ENCODE measurements at regions not wholly inside any gene's neighbourhood (a gene's known extent, or its start where the extent isn't known, plus 50 kb on each side); places are given as distances from the start of the nearest gene placed in this dataset.

DNA sequence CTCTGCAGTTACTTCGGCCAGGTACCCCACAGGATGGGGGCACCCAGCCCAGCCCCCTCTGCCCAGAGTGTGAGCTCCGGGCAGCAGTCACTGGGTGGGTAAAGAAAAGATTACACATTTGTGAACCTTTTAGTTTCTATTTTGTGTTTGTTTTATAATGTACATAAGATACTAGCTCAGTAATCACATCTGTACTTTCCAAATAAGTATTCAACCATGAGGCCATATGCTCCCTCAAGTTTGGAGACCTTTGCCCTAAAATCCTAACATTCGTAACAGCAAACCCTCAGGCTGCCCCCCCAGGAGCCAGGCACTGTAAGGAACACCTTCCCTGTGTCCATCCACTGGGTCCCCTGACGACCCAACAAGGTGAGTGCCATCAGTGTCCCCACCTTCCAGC, 68.3 kb upstream of the SLC6A6 start:
- Histone ChIP-seq H3K27ac (no peak overlapping the region), H3K27me3 (no peaks in the 10 kb centered on the region), H3K9ac (ENCODE audit: low read depth in 2 of 2, low read length in 2 of 2) (peak overlapping the region in 1 of 2 donors; percentile 21), H3K9me3 (no peaks in the 10 kb centered on the region), H3K4me3 (no peak overlapping the region), H3K4me1 (no peaks in the 10 kb centered on the region), H3K36me3 (no peaks in the 10 kb centered on the region)
- TF ChIP-seq, protein P1, sequence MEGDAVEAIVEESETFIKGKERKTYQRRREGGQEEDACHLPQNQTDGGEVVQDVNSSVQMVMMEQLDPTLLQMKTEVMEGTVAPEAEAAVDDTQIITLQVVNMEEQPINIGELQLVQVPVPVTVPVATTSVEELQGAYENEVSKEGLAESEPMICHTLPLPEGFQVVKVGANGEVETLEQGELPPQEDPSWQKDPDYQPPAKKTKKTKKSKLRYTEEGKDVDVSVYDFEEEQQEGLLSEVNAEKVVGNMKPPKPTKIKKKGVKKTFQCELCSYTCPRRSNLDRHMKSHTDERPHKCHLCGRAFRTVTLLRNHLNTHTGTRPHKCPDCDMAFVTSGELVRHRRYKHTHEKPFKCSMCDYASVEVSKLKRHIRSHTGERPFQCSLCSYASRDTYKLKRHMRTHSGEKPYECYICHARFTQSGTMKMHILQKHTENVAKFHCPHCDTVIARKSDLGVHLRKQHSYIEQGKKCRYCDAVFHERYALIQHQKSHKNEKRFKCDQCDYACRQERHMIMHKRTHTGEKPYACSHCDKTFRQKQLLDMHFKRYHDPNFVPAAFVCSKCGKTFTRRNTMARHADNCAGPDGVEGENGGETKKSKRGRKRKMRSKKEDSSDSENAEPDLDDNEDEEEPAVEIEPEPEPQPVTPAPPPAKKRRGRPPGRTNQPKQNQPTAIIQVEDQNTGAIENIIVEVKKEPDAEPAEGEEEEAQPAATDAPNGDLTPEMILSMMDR (IDR thresholded peaks at IDR 0.05): no peak
- DNase-seq: no peak
- intact Hi-C loops (cut with DNase I): no loop called here

DNA sequence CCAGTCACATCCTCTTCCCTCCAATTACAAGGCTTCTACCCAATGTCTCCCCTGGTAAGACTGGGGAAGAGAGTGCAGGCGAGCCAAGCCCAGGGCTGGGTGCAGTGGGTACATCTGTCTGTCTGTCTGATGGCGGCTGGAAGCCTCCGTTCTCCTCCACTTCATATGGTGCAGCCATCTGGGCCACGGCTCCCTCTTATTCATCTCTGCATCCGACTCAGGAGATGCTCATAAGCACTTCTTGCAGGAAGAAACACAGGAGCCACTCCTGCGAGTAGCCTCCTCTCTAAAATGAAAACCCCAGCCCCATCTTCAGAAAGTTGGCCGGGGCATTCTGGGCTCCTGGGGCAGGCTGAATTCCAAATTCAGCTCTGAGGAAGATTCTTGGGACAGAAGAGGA, 67.5 kb upstream of the SLC6A6 start:
- no peaks in the 10 kb centered on the region for H3K9me3 ChIP-seq
- no peaks in the 10 kb centered on the region for H3K27me3 ChIP-seq
- H3K4me1 ChIP-seq: no peaks in the 10 kb centered on the region
- H3K27ac ChIP-seq: no peak overlapping the region
- no peak overlapping the region for H3K9ac ChIP-seq (ENCODE audit: low read depth in 2 of 2, low read length in 2 of 2)
- H3K36me3 ChIP-seq: no peaks in the 10 kb centered on the region
- no peak overlapping the region for H3K4me3 ChIP-seq
- intact Hi-C loops (cut with DNase I): no loop called here
- TF ChIP-seq, protein P1 (IDR thresholded peaks at IDR 0.05): no peak
- no peak for DNase-seq

DNA sequence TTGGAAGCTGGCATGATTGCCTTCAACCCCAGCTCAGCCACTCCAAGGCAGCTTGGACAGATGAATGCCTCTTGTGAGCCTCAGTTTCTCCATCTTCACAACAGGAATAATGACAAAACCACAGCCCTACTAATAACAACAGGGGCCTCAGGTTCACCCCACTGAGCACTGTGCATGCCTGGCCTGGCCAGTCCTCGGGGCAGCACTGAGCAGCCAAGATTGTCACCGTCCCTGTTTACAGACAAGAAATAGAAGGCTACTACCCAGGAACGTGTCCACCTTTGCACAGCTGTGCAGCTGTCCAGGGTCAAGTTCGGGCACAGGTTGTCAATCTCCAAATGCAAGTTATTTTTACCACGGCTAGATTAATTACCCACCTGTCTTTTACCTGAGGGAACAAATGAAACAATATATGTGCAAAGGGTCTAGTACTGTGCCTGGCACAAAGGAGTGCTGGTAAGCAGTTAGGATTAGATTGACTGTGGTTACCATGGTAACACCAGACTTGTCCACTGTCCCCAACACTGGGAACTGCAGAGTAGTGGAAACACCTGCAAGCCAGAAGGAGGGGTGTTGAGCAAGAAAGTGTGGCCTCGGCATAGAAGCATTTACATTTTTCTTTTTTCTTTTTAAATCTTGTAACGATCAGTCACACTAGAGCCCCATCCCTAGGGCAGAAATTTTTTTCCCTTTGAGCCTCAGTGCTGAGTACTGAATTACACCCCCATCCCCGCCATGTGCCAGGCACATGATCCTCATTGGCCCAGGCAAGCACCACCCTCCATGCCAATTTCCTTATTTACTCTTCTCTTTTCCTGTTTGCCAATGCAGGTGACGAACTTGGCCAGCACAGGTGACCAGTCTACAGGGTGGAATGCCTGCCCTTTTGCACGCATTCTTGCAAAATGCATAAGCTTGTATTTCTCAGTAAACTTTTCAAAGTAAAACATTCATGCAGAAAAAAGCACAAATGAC, 66.3 kb upstream of the SLC6A6 start:
- H3K36me3 ChIP-seq: no peaks in the 10 kb centered on the region
- no peaks in the 10 kb centered on the region for H3K27me3 ChIP-seq
- H3K4me1 ChIP-seq: no peaks in the 10 kb centered on the region
- no peak overlapping the region for H3K4me3 ChIP-seq
- DNase-seq: peak; percentile 74
- intact Hi-C loops (cut with DNase I): no loop called here
- no peak overlapping the region for H3K9ac ChIP-seq (ENCODE audit: low read depth in 2 of 2, low read length in 2 of 2)
- H3K27ac ChIP-seq: no peak overlapping the region
- TF ChIP-seq, protein P1 (IDR thresholded peaks at IDR 0.05): no peak
- H3K9me3 ChIP-seq: no peaks in the 10 kb centered on the region

DNA sequence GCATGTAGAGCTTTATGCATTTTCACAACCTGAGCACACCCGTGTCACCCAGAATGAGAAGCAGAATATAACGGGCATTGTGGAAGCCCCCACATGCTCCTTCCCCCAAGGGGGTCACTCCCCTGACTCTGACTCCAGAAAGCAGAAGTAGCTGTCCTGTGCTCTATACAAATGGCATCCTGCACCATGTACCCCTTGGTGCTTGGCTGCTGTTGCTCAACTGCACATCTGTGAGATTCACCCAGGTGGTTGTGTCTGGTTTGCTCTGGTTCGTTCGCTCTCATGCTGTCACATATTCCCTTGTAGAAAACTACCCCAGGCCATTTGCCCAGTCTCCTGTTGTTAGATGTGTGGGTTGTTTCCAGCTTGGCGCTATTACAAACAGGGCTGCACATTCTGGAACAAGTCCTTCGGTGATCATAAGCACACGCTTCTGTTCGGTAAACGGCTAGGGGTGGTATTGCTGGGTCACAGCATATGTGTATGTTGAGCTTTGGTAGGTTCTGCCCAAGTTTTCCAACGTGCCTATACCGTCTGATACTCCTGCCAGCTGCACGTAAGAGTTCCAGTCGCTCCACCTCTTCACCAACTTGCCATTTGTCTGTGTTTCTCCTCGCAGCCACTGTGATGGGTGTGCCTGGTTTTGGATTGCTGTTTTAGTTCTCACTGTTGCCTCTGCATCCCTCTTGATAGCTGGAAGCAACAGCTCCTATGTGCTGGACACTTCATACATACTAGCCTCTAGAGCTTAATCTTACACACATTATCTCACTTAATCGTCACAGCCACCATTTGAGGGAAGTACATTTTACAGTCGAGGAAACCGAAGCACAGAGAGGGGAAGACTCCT, 65.4 kb upstream of the SLC6A6 start:
- TF ChIP-seq, protein P1 (IDR thresholded peaks at IDR 0.05): no peak
- no peak for DNase-seq
- intact Hi-C loops (cut with DNase I): no loop called here
- no peaks in the 10 kb centered on the region for H3K4me1 ChIP-seq
- no peak overlapping the region for H3K27ac ChIP-seq
- no peak overlapping the region for H3K4me3 ChIP-seq
- H3K9me3 ChIP-seq: no peaks in the 10 kb centered on the region
- H3K27me3 ChIP-seq: no peaks in the 10 kb centered on the region
- H3K36me3 ChIP-seq: no peaks in the 10 kb centered on the region
- H3K9ac ChIP-seq (ENCODE audit: low read depth in 2 of 2, low read length in 2 of 2): no peak overlapping the region

DNA sequence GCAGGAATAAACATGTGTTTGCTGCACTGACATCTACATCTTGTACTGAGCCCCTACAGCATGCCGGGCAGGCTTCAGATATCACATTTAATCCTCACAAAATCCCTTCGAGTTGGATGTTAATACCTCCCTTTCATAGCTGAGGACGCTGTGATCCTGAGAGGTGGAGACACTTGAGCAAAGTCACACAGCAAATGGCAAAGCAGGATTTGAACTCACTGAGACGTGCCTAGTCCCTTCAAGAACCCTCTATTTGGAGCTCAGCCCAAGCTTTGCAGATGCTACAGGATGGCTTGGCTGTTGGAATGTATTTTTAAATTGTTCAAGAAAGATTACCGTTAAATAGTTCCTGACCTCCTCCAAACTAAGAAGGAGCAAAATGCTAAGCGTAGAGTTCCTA, 64.6 kb upstream of the SLC6A6 start:
- Histone ChIP-seq H3K9ac (ENCODE audit: low read depth in 2 of 2, low read length in 2 of 2) (no peak overlapping the region), H3K36me3 (no peaks in the 10 kb centered on the region), H3K4me3 (no peak overlapping the region), H3K27me3 (no peaks in the 10 kb centered on the region), H3K9me3 (no peaks in the 10 kb centered on the region), H3K27ac (no peak overlapping the region), H3K4me1 (no peaks in the 10 kb centered on the region)
- intact Hi-C loops (cut with DNase I): no loop called here
- no peak for DNase-seq
- TF ChIP-seq, protein P1 (IDR thresholded peaks at IDR 0.05): no peak

All from colonic mucosa (tissue), 4 donors.